ENCODE measurements at regions not wholly inside any gene's neighbourhood (a gene's known extent, or its start where the extent isn't known, plus 50 kb on each side); places are given as distances from the start of the nearest gene placed in this dataset.

DNA sequence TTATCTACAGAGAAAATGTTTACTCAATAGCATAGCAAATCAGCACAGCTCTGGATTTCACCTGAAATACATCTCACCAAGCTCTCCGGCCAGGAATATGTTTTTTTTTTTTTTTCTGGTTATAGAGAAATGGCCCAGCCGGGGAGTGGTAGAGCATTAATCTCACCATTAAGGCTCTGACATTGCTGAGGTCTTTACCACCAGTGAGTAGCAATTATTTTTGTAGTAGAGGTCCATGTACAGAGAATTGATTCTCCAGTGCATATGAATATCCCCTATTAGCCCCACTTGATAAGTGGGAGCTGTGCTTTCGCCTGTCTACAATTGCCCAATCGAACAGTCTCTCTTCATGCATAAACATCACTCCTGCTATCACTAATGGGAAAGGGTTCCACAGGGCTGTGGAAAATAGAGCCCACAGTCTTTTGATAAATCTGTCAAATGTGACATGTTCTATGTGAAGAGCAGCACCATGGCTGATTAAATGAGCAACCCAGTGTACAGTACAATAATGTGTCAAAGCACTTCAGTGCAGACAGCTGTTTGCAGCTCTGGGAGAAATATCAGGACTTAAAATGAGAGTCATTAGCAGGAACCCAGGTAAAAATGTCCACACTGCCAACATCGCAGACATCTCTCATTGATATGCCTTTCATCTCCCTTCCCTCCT lies 227.1 kb upstream of the ID4 start:
- TF ChIP-seq JUND (IDR thresholded peaks at IDR 0.05; ENCODE audit: low read length) (no peak), RAD21 (IDR thresholded peaks at IDR 0.05 in 1 of 2, conservative IDR thresholded peaks at IDR 0.05 in 1 of 2; ENCODE audit: low read depth in 2 of 2, low read length in 2 of 2) (no peak), CBX5 (IDR thresholded peaks at IDR 0.05; ENCODE audit: low read depth, low read length) (no peak), POLR2AphosphoS5 (IDR thresholded peaks at IDR 0.05; ENCODE audit: low read depth, low read length) (no peak), SP1 (IDR thresholded peaks at IDR 0.05; ENCODE audit: low read depth, low read length) (no peak)
- TF ChIP-seq, protein P1, sequence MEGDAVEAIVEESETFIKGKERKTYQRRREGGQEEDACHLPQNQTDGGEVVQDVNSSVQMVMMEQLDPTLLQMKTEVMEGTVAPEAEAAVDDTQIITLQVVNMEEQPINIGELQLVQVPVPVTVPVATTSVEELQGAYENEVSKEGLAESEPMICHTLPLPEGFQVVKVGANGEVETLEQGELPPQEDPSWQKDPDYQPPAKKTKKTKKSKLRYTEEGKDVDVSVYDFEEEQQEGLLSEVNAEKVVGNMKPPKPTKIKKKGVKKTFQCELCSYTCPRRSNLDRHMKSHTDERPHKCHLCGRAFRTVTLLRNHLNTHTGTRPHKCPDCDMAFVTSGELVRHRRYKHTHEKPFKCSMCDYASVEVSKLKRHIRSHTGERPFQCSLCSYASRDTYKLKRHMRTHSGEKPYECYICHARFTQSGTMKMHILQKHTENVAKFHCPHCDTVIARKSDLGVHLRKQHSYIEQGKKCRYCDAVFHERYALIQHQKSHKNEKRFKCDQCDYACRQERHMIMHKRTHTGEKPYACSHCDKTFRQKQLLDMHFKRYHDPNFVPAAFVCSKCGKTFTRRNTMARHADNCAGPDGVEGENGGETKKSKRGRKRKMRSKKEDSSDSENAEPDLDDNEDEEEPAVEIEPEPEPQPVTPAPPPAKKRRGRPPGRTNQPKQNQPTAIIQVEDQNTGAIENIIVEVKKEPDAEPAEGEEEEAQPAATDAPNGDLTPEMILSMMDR (IDR thresholded peaks at IDR 0.05; ENCODE audit: control extremely low read depth in 1 of 3, insufficient read depth in 1 of 3, low read depth in 1 of 3, low read length in 3 of 3), result no peak

All from H1 (cell line).